HG02943 (cell line): ENCODE measurements at regions not wholly inside any gene's neighbourhood (a gene's known extent, or its start where the extent isn't known, plus 50 kb on each side); places are given as distances from the start of the nearest gene placed in this dataset.

Experiments
- ATAC-seq: cut with Tn5 transposase; IDR thresholded peaks from one replicate; pipeline ENCODE4 v1.9.1; 2021; ENCODE audit warnings: mild to moderate bottlenecking, low read depth, moderate library complexity; ENCODE audit not compliant: unreplicated experiment

- ATAC-seq: no peak
Measured at GRCh38 chr2:40507432-40507831, 55.5 kb upstream of the SLC8A1 start.

DNA sequence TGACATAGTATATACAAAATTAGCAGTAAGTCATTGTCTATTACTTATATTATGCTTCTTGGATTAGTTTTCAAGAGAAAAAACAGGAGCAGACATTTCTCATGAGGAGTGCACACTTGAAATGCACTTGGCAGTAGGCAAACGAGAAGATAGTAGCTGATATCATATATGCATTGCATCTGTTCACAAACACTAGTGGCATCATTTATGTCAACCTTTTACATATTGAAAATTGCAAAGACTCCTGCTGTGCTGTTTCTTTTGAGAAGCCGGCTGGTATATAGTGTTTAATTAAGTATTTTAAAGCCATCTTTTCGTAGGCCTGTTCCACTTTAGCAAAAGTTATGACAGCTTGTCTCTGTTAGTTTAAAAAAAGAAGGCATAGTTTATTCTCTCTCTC, 58.4 kb upstream of the SLC8A1 start:
- no peak for ATAC-seq

GRCh38 chr2:40511661-40512213, 59.8 kb upstream of the SLC8A1 start:
- ATAC-seq: no peak

- no peak for ATAC-seq
Measured at GRCh38 chr2:40512256-40512655, 60.4 kb upstream of the SLC8A1 start.

GRCh38 chr2:40513201-40513600, 61.3 kb upstream of the SLC8A1 start:
- ATAC-seq: no peak

GRCh38 chr2:40516604-40517003, 64.7 kb upstream of the SLC8A1 start:
- no peak for ATAC-seq

GRCh38 chr2:40528564-40528963, 76.7 kb upstream of the SLC8A1 start:
- ATAC-seq: no peak

DNA sequence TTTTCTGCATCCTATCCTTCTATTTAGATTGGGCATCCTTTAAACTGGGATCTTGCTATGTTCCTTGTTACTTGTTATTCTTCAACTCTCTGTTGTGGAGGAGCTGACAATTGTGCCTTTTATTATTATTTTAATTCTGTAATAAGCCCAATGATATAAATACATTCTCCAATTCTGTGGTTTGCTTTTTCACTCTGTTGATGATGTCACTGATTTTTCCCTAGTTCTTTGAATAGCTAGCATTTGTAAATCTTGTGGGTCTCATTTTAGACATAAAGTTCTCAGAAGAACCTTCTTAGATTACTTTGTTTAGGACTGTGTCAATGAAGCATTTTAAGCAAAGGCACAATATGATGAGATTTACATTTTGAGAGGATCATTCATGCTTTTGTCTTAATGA, 79.5 kb upstream of the SLC8A1 start:
- ATAC-seq: no peak

GRCh38 chr2:40534528-40534927, 82.6 kb upstream of the SLC8A1 start:
- no peak for ATAC-seq

DNA sequence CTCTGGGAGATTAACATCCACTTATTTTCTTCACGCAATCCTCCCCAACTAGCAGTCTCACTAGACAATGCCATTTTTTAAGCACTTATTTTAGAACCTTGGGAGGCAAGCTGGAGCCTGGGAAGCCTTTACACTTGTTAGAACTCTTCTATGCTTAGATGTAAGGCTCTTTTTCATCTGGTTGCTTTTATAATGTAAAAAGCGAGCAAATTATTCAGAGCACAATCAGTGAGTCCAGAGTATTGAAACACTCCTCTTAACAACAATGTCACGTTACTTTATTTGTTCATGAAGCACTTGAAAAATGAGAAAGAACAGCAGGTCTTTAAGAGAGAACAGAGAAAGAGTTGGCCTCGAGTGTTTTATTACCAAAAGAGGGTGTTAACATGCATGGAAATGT, 84.1 kb upstream of the SLC8A1 start:
- ATAC-seq: no peak

- ATAC-seq: no peak
Measured at GRCh38 chr2:40540026-40540425, 88.1 kb upstream of the SLC8A1 start.

GRCh38 chr2:40543381-40543780, 91.5 kb upstream of the SLC8A1 start:
- ATAC-seq: no peak

GRCh38 chr2:40544072-40544471, 92.2 kb upstream of the SLC8A1 start:
- ATAC-seq: no peak

DNA sequence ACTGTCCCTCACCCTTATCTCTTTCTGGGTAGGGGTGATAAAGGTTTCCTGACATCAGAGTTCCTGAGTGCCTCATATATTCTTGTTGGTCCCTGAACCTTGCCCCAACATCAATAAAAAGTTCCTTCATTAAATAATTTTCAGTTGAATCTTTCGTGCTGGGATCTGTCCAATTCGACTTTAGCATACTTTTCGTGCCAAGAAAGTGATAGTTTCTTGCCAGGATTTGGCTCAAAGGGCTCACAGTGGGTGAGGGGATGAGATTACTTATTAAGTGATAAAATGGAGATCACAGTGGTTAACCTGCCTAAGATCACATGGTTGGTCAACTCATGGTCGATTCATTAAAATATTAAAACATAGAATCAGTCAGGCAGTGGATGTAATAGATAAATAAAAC, 93.8 kb upstream of the SLC8A1 start:
- ATAC-seq: no peak

DNA sequence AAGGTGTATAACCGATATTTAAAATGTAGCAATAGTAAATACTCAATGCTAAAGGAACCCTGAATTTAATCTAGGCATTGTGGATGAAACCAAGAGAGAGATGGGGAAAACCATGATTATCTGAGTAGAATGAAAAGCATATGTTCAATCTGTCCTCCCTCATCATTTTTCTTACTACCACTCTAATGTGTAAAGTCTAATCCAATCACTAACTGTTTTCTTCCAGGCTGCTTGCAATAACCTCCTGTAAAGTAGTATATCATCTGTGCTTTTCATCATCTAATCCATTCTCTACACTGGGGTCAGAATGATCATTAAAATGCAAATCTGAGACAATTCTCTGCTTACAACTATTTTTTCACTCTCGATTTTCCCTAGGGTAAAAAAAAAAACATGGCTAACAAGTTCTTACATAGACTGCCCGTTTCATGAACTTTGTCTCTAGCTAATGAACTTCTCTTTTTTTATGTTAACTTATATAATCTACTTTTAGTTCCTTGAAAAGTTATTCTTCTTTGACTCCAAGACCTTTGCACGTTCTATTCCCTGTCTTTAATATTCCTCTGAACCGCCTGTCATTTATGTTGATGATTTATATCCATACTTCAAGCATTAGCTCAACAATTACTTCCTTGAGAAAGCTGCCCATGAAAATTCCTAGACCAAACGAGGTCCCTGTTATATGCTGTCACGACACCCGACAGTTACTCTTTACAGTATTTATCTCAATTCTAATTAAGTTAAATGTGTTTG, 94.7 kb upstream of the SLC8A1 start:
- ATAC-seq: no peak

DNA sequence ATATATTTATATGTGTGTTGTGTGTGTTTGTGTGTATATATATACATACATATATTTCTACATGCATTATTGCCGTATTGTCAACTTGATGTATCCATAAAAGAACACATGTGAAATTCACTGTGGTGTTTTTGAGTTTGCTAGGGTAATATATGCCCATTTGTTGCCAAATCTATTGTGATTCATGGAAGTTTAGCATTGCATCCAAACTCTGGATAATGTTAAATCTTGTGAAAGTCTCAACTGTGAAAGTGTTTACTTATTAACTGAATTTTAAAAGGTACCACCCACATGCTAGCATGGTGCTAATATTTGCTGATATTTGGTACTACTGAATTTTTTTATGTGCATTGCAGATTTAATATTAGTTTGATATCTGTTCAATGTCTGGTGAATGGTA, 96.6 kb upstream of the SLC8A1 start:
- ATAC-seq: no peak

DNA sequence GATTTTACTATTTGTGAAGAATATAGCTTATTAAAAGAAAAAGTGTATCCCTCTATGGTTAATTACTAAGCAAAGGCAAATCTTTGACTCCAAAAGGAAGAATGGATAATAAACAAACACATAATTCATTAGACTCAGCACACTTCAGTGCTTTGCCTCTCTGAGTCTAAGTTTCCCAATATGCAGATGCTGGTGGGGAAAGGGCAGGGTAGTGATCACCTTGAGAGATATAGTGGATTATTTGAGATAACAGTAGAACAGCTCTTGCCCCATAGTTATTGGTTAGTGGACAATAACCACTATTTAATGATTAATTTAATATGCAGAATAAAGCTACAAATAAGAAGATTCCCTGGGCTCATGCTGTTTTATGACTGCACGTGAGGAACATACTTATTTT, 98.2 kb upstream of the SLC8A1 start:
- no peak for ATAC-seq

DNA sequence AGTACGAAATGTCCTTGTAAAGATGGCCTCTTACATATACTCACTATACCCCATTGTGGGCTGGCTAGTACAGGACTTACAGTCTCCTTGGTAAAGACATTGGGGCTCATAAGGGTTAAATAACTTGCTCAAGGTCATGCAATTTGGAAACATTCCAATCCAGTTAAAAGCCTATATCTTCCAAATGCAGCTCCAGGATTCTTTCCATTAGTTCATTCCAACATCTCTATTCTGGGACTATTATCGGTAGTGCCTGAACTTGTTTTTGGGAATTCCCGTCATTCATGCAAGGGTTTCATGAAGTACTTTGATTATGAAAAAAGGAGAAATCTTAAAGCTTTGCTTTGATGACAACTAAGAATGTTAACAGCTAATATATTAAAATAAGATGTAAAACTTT, 99.2 kb upstream of the SLC8A1 start:
- no peak for ATAC-seq

GRCh38 chr2:40554665-40555294, 102.9 kb upstream of the SLC8A1 start:
- peak; percentile 83 for ATAC-seq

- ATAC-seq: no peak
Measured at GRCh38 chr2:40556293-40556692, 104.4 kb upstream of the SLC8A1 start.

DNA sequence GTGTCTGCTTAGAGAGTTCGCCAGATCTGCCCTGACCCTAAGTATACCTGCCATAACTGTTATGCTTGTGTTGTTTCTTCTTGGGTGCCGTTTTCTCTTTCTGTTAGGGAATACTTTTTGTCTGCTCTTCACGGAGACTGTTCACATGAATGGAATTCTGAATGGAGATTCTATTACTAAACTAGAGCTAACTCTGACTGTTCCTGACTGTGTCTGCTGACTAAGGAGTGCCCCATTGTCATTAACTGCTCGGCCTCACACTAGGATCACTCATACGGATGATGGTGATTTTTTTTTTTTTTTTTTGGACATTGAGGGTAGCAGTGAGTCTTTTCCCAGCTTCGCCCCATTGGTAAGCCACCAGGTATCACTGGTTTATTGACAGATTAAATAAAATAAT, 104.8 kb upstream of the SLC8A1 start:
- no peak for ATAC-seq

DNA sequence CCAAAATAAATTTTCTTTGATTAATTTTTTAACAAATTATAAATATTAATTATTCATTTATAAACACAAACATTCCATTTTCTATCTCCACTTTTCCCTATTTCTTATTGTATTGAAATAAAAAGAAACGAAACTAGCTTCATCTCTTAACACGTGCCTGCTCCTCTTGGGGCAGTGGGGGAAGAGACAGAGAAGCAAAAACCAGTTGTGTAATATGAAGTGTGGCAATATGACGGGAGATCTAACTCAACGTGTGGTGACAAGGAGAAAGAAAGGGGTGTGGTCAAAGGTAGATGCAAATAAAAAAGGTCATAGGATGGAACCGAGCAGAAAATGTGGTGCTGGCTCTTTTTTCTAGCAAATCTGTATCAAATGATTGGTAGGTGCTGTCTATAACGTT, 106.9 kb upstream of the SLC8A1 start:
- ATAC-seq: no peak
